ENCODE measurements at regions not wholly inside any gene's neighbourhood (a gene's known extent, or its start where the extent isn't known, plus 50 kb on each side); places are given as distances from the start of the nearest gene placed in this dataset.

- Mint-ChIP-seq H3K27me3 (ENCODE audit: insufficient read depth, unreplicated experiment) (no peaks in the 10 kb centered on the region), H3K27ac (ENCODE audit: unreplicated experiment) (peak overlapping the region; percentile 37), H3K36me3 (ENCODE audit: insufficient read depth, unreplicated experiment) (peaks cover 18% of the 10 kb centered on the region), H3K4me3 (ENCODE audit: unreplicated experiment) (peak overlapping the region; percentile 68), H3K4me1 (ENCODE audit: low read depth, unreplicated experiment) (peaks cover 10% of the 10 kb centered on the region), H3K9me3 (ENCODE audit: unreplicated experiment) (no peaks in the 10 kb centered on the region)
- Histone ChIP-seq H3K4me1 (peaks cover 6% of the 10 kb centered on the region), H3K36me3 (ENCODE audit: control insufficient read depth, insufficient read depth, low read length) (no peaks in the 10 kb centered on the region), H3K9me3 (no peaks in the 10 kb centered on the region), H3K4me3 (ENCODE audit: low read depth, low read length) (no peak overlapping the region), H3K27me3 (replicated peaks; ENCODE audit: control insufficient read depth, insufficient read depth, low read length) (no peaks in the 10 kb centered on the region)
- TF ChIP-seq CTCF (IDR thresholded peaks at IDR 0.05; ENCODE audit: insufficient read depth in 1 of 2, low read depth in 1 of 2, low read length in 1 of 2, severe bottlenecking in 1 of 2, unreplicated experiment in 1 of 2), result no peak
- CTCF ChIA-PET, result interaction anchor here (0.9 kb wide), 1 partner anchor 10 kb away, joined by 3 read pairs; a partner anchor contains a TSS
- intact Hi-C loops (cut with micrococcal nuclease; ENCODE audit: unreplicated experiment), result no loop called here
- POLR2A ChIA-PET, result interaction anchor here (0.6 to 2.5 kb wide), 4 partner anchors 10 to 50 kb away, joined by 3 to 8 read pairs (median 4); a partner anchor contains a TSS
- no TSS peak for BruUV-seq (replicated peaks)
- DNase-seq, result no peak
These were observed 86.6 kb downstream of the HFE start for GRCh38 chr6:26173836-26174145.

GRCh38 chr6:26175033-26175427 lies 87.8 kb downstream of the HFE start:
- ChIA-PET CTCF (no interaction called here), POLR2A (no interaction called here)
- Mint-ChIP-seq H3K27me3 (ENCODE audit: insufficient read depth, unreplicated experiment) (no peaks in the 10 kb centered on the region), H3K27ac (ENCODE audit: unreplicated experiment) (no peak overlapping the region), H3K4me3 (ENCODE audit: unreplicated experiment) (peak overlapping the region; percentile 14), H3K4me1 (ENCODE audit: low read depth, unreplicated experiment) (peaks cover 10% of the 10 kb centered on the region), H3K36me3 (ENCODE audit: insufficient read depth, unreplicated experiment) (peaks cover 22% of the 10 kb centered on the region), H3K9me3 (ENCODE audit: unreplicated experiment) (no peaks in the 10 kb centered on the region)
- Histone ChIP-seq H3K4me3 (ENCODE audit: low read depth, low read length) (no peak overlapping the region), H3K4me1 (peaks cover 6% of the 10 kb centered on the region), H3K27me3 (replicated peaks; ENCODE audit: control insufficient read depth, insufficient read depth, low read length) (no peaks in the 10 kb centered on the region), H3K36me3 (ENCODE audit: control insufficient read depth, insufficient read depth, low read length) (no peaks in the 10 kb centered on the region), H3K9me3 (no peaks in the 10 kb centered on the region)
- BruUV-seq (replicated peaks), result no TSS peak
- no peak for DNase-seq
- TF ChIP-seq CTCF (IDR thresholded peaks at IDR 0.05; ENCODE audit: insufficient read depth in 1 of 2, low read depth in 1 of 2, low read length in 1 of 2, severe bottlenecking in 1 of 2, unreplicated experiment in 1 of 2), result no peak
- intact Hi-C loops (cut with micrococcal nuclease; ENCODE audit: unreplicated experiment), result no loop called here

DNA sequence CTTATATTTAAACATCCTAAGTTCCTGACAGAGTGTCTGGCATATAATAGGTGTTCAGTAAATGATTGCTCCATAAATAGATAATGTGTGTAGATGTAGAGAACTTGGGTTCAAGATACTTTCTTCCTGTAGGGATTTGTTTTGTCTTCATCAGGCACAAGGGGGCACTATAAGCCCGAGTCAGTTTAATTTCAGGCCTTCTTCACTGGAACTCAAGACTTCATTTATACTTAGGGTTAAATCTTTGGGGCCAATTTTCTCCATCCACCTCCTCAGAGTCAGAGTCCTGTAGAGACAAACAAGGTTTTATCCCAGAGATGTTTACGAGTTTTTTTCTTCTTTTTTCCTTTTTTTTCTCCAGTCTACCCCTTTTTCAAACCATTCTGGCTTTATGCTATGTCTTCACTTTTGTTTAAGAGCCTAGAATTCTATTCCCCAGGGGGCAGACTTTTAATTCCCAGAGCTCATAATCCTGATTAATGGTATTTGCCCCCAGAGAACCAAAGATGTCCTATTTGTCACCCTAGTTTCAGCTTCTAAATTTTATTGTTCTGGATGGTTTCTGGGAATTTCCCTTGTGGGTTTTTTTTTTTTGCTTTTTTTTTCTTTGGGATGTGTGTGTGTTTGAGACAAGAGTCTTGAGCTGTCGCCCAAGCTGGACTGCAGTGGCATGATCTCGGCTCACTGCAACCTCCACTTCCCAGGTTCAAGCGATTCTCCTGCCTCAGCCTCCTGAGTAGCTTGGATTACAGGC lies 88.4 kb downstream of the HFE start:
- Histone ChIP-seq H3K36me3 (ENCODE audit: control insufficient read depth, insufficient read depth, low read length) (no peaks in the 10 kb centered on the region), H3K4me3 (ENCODE audit: low read depth, low read length) (no peak overlapping the region), H3K27me3 (replicated peaks; ENCODE audit: control insufficient read depth, insufficient read depth, low read length) (no peaks in the 10 kb centered on the region), H3K9me3 (no peaks in the 10 kb centered on the region), H3K4me1 (peaks cover 6% of the 10 kb centered on the region)
- H3K4me3 Mint-ChIP-seq (ENCODE audit: unreplicated experiment), result peak overlapping the region; percentile 14
- TF ChIP-seq CTCF (IDR thresholded peaks at IDR 0.05; ENCODE audit: insufficient read depth in 1 of 2, low read depth in 1 of 2, low read length in 1 of 2, severe bottlenecking in 1 of 2, unreplicated experiment in 1 of 2), result peak; percentile 40 to 43
- H3K27me3 Mint-ChIP-seq (ENCODE audit: insufficient read depth, unreplicated experiment), result no peaks in the 10 kb centered on the region
- no TSS peak for BruUV-seq (replicated peaks)
- no peaks in the 10 kb centered on the region for H3K9me3 Mint-ChIP-seq (ENCODE audit: unreplicated experiment)
- H3K4me1 Mint-ChIP-seq (ENCODE audit: low read depth, unreplicated experiment), result peaks cover 10% of the 10 kb centered on the region
- intact Hi-C loops (cut with micrococcal nuclease; ENCODE audit: unreplicated experiment), result no loop called here
- CTCF ChIA-PET, result interaction anchor here (0.6 kb wide), 2 partner anchors 47 to 394 kb away, joined by 4 to 5 read pairs; no protein-coding TSS in a partner anchor
- peaks cover 19% of the 10 kb centered on the region for H3K36me3 Mint-ChIP-seq (ENCODE audit: insufficient read depth, unreplicated experiment)
- POLR2A ChIA-PET, result interaction anchor here (0.6 kb wide), 3 partner anchors 13 to 1023 kb away, joined by 5 to 8 read pairs (median 6); a partner anchor contains a TSS
- peak in 1 of 2 experiments; percentile 54 for DNase-seq
- H3K27ac Mint-ChIP-seq (ENCODE audit: unreplicated experiment), result no peak overlapping the region

Data from Caco-2 (cell line).